Esophagus muscularis mucosa (tissue), 4 donors: ENCODE measurements at regions not wholly inside any gene's neighbourhood (a gene's known extent, or its start where the extent isn't known, plus 50 kb on each side); places are given as distances from the start of the nearest gene placed in this dataset.

Experiments used
- DNase-seq: peaks from one replicate; pipeline ENCODE4 v3.0.0-alpha.2; 2017; ENCODE audit errors: extremely low spot score
- H3K27ac ChIP-seq, 4 donors: fragments of 200-600 bp; sonication (generic); replicated peaks in 1 of 4; 1 replicate in 3 of 4; 2 replicates in 1 of 4; pipeline ENCODE4 v1.5.1; 2016 to 2019; ENCODE audit warnings: mild to moderate bottlenecking in 1 of 4
- H3K27me3 ChIP-seq, 4 donors: fragments of 200-600 bp; sonication (generic); one replicate each; pipeline versions ENCODE4 v1.5.1 to v1.6.0; 2016 to 2019
- H3K36me3 ChIP-seq, 4 donors: fragments of 200-600 bp; sonication (generic); one replicate each; pipeline ENCODE4 v1.5.1; 2016 to 2019
- H3K4me1 ChIP-seq, 4 donors: fragments of 200-600 bp; sonication (generic); one replicate each; pipeline ENCODE4 v1.5.1; 2016 to 2019
- H3K4me3 ChIP-seq, 4 donors: fragments of 200-600 bp; sonication (generic); 1 replicate in 2 of 4; 2 replicates in 2 of 4; pipeline ENCODE4 v1.5.1; 2016 to 2019; ENCODE audit warnings: mild to moderate bottlenecking in 4 of 4, moderate library complexity in 1 of 4
- H3K9me3 ChIP-seq, 4 donors: fragments of 200-600 bp; sonication (generic); 1 replicate in 3 of 4; 2 replicates in 1 of 4; pipeline ENCODE4 v1.5.1; 2016 to 2019
- EP300 ChIP-seq: sonication (generic); formaldehyde crosslinking; IDR thresholded peaks from one replicate; pipeline ENCODE4 v1.6.1; 2017; ENCODE audit warnings: antibody characterized with exemption
- POLR2A ChIP-seq: fragments of 450-650 bp; IDR thresholded peaks from one replicate; pipeline ENCODE4 v1.6.1; 2017; ENCODE audit warnings: antibody characterized with exemption, moderate library complexity, mild to moderate bottlenecking, low read depth
- POLR2AphosphoS5 ChIP-seq, 2 donors: sonication (generic); formaldehyde crosslinking; IDR thresholded peaks; one replicate each; pipeline ENCODE4 v1.6.1; 2017; ENCODE audit warnings: antibody characterized with exemption in 2 of 2
- WGBS: methylation state at CpG from one replicate; pipeline ENCODE4 v1.1.5; 2018; 5-methylcytosine and 5-hydroxymethylcytosine counted together
- intact Hi-C: fragments of 100-400 bp; cut with DNase I; formaldehyde crosslinking; loops from one replicate; pipeline ENCODE4 v1.15.1; 2023
- TF ChIP-seq, protein P1 (sequence below), 3 experiments: fragments of 200-600 bp in 2 of 3; fragments of 450-650 bp in 1 of 3; sonication (generic) in 2 of 3; IDR thresholded peaks; one replicate each; pipeline ENCODE4 v1.5.1; 2017 to 2019; ENCODE audit warnings: antibody characterized with exemption in 3 of 3, mild to moderate bottlenecking in 2 of 3, moderate library complexity in 1 of 3

DNA sequence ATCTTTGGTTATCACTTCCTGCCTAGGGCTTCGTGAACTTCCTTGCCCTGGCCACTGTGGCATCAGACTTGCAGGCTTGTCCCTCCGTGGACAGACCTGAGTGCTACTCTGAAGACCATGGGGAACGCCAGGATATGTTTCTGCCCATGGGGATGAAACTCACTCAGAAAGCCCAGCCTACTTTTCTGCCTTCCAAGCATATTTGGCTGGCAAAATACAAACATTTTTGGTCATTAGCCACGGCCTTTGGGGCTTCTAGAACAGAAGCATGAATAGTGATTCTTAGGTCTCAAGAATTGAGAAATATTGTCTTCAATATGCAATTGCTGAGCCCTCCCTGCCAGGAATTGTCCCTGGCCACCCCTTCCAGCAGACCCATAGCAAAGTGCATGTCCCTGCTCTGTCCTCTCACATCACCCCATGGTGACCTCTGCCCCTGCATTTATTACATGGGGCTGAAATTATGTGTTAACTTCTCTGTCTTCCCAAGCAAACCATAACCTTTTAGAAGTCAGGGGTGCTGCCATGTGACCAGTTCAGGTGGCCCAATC lies 152.4 kb downstream of the OSR1 start:
- Histone ChIP-seq H3K9me3 (no peaks in the 10 kb centered on the region), H3K4me1 (no peaks in the 10 kb centered on the region), H3K4me3 (no peak overlapping the region), H3K27me3 (no peaks in the 10 kb centered on the region), H3K36me3 (no peaks in the 10 kb centered on the region), H3K27ac (no peak overlapping the region)
- no peak for DNase-seq
- TF ChIP-seq, protein P1, sequence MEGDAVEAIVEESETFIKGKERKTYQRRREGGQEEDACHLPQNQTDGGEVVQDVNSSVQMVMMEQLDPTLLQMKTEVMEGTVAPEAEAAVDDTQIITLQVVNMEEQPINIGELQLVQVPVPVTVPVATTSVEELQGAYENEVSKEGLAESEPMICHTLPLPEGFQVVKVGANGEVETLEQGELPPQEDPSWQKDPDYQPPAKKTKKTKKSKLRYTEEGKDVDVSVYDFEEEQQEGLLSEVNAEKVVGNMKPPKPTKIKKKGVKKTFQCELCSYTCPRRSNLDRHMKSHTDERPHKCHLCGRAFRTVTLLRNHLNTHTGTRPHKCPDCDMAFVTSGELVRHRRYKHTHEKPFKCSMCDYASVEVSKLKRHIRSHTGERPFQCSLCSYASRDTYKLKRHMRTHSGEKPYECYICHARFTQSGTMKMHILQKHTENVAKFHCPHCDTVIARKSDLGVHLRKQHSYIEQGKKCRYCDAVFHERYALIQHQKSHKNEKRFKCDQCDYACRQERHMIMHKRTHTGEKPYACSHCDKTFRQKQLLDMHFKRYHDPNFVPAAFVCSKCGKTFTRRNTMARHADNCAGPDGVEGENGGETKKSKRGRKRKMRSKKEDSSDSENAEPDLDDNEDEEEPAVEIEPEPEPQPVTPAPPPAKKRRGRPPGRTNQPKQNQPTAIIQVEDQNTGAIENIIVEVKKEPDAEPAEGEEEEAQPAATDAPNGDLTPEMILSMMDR (IDR thresholded peaks at IDR 0.05) = no peak
- TF ChIP-seq POLR2A = no peak
- 88% methylated on average over 4 of the region's 4 CpGs for WGBS
- intact Hi-C loops = no loop called here

DNA sequence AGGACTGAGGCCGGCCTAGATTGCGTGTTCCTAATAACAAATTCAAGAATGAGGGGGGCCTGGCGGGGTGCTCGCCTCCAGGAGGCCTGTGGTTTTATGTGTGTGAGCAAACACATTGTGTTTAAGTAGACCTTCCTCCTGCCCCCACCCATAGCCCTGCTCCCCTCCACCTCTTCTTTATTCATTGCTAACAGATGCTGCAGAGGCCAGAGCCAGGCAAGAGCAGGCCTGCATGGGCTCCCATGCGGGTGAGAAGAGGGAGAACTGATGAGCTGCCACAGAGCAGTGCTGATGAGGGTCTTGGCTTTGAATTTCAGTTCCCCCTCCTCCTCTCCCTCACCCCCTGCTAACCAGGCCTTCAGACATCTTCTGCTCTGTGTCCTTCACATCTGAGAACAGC lies 154.6 kb downstream of the OSR1 start:
- TF ChIP-seq POLR2AphosphoS5 (IDR thresholded peaks at IDR 0.05) (no peak), POLR2A (no peak), EP300 (no peak)
- TF ChIP-seq, protein P1 (IDR thresholded peaks at IDR 0.05) = no peak
- H3K27ac ChIP-seq = no peak overlapping the region
- H3K9me3 ChIP-seq = no peaks in the 10 kb centered on the region
- no peak overlapping the region for H3K4me3 ChIP-seq
- no peaks in the 10 kb centered on the region for H3K36me3 ChIP-seq
- H3K27me3 ChIP-seq = no peaks in the 10 kb centered on the region
- intact Hi-C loops = no loop called here
- DNase-seq = peak; percentile 81
- 92% methylated on average over 5 of the region's 5 CpGs for WGBS
- no peaks in the 10 kb centered on the region for H3K4me1 ChIP-seq

DNA sequence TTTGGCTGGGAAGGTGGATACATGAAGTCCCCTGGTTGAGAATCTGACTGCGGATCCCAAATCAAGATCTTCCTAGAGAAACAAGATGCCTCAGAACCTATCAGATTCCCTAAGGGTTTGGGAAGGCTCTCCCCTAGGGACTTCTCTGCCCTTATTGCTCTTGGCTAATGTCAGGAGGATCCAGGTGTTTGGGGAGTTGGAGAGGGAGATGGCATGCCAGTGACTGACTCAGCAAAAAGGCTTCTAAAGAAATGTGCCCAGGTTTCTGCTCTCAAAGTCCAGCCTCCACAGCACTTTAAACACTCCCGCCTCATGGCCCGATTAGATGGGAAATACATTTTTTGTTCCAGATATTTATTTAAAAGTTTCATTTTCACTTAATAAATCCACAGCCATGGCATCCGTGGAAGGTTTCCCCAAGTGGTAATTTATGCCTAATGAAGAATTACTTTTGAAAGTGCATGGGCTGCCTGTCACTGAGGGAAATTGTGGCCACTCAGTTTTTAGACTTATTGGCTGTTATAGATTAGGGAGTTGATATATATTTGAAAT lies 156.4 kb downstream of the OSR1 start:
- intact Hi-C loops = no loop called here
- DNase-seq = peak; percentile 75
- no peaks in the 10 kb centered on the region for H3K4me1 ChIP-seq
- no peaks in the 10 kb centered on the region for H3K36me3 ChIP-seq
- WGBS = 86% methylated on average over 4 of the region's 4 CpGs
- H3K27ac ChIP-seq = no peak overlapping the region
- TF ChIP-seq EP300 = no peak
- TF ChIP-seq POLR2AphosphoS5 (IDR thresholded peaks at IDR 0.05) = no peak
- no peak for TF ChIP-seq POLR2A
- TF ChIP-seq, protein P1 (IDR thresholded peaks at IDR 0.05) = no peak
- H3K9me3 ChIP-seq = peaks cover 0 to 2% (median 0%) of the 10 kb centered on the region in 4 donors
- H3K4me3 ChIP-seq = no peak overlapping the region
- no peaks in the 10 kb centered on the region for H3K27me3 ChIP-seq

DNA sequence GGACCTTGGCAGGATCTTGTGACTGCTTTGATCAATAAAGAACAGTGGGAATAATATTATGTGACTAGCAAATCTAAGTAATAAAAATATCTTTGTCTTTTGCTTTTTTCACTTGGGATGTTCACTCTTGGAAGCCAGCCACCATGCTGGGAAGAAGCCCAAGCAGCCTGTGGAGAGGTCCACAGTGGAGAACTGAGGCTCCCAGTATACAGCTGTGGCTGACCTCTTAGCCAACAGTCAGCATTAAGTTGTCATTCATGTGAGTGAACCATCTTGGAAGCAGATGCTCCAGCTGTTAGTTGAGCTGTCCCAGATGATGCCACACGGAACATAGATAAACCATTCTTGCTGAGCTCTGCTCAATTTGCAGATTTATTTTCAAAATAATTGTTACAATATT lies 160.0 kb downstream of the OSR1 start:
- no peak overlapping the region for H3K27ac ChIP-seq
- H3K4me3 ChIP-seq = no peak overlapping the region
- no peak for TF ChIP-seq POLR2A
- TF ChIP-seq POLR2AphosphoS5 (IDR thresholded peaks at IDR 0.05) = no peak
- TF ChIP-seq EP300 = no peak
- TF ChIP-seq, protein P1 (IDR thresholded peaks at IDR 0.05) = no peak
- H3K36me3 ChIP-seq = no peaks in the 10 kb centered on the region
- H3K27me3 ChIP-seq = no peaks in the 10 kb centered on the region
- intact Hi-C loops = no loop called here
- DNase-seq = no peak
- H3K4me1 ChIP-seq = no peaks in the 10 kb centered on the region
- 44% methylated on average over 1 of the region's 1 CpG for WGBS
- peaks cover 0 to 9% (median 0%) of the 10 kb centered on the region in 4 donors for H3K9me3 ChIP-seq

DNA sequence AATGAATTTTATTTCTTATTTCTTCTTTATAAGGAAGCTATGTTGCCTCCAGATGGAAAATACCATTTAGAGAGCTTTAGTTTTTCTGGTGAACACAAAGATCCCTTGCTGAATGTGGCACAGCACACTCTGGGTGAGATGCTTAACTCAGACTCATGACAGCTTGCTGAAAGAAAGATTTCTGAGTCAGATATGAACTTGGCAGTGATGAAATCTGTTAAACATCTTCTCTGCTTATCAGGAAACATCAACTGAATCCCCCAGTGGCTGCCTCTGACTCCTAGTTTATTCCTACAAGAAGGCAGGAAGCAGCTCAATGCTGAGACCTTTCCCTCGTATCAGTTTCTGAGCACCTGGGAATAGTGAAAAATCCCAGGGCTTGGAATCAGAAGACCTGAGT lies 162.8 kb downstream of the OSR1 start:
- TF ChIP-seq, protein P1 (IDR thresholded peaks at IDR 0.05) = no peak
- TF ChIP-seq POLR2A (no peak), EP300 (no peak), POLR2AphosphoS5 (IDR thresholded peaks at IDR 0.05) (no peak)
- H3K9me3 ChIP-seq = peaks cover 0 to 9% (median 0%) of the 10 kb centered on the region in 4 donors
- no peak overlapping the region for H3K4me3 ChIP-seq
- no peak overlapping the region for H3K27ac ChIP-seq
- H3K27me3 ChIP-seq = no peaks in the 10 kb centered on the region
- no peak for DNase-seq
- no peaks in the 10 kb centered on the region for H3K36me3 ChIP-seq
- H3K4me1 ChIP-seq = peaks cover 0 to 3% (median under 1%) of the 10 kb centered on the region in 4 donors
- WGBS = 91% methylated on average over 1 of the region's 1 CpG
- intact Hi-C loops = no loop called here
